ENCODE measurements at regions not wholly inside any gene's neighbourhood (a gene's known extent, or its start where the extent isn't known, plus 50 kb on each side); places are given as distances from the start of the nearest gene placed in this dataset.

GRCh38 chr2:140158259-140158658, 1378.1 kb upstream of the NXPH2 start:
- no peaks in the 10 kb centered on the region for H3K36me3 ChIP-seq (ENCODE audit: insufficient read depth, low read length)
- ATAC-seq (ENCODE audit: insufficient read depth, low read depth) (no peak), DNase-seq (no peak)
- no peak overlapping the region for H3K4me2 ChIP-seq (ENCODE audit: insufficient read depth, low read length)
- H3K9ac ChIP-seq (ENCODE audit: low read depth, low read length), result no peak overlapping the region
- no peaks in the 10 kb centered on the region for H3K27me3 ChIP-seq (ENCODE audit: insufficient read depth, low read length, poor library complexity)
- TF ChIP-seq CTCF (IDR thresholded peaks at IDR 0.05; ENCODE audit: borderline replicate concordance, extremely low read depth, low read length, poor library complexity, severe bottlenecking) (no peak), EZH2 (IDR thresholded peaks at IDR 0.05; ENCODE audit: borderline replicate concordance, low read depth, low read length, severe bottlenecking) (no peak)
- H3K4me3 ChIP-seq (ENCODE audit: low read depth in 1 of 2, low read length in 2 of 2), result no peak overlapping the region
- no peaks in the 10 kb centered on the region for H4K20me1 ChIP-seq (ENCODE audit: insufficient read depth, low read length)
- no peaks in the 10 kb centered on the region for H3K4me1 ChIP-seq (ENCODE audit: insufficient read depth, low read length)
- no peak overlapping the region for H3K27ac ChIP-seq (ENCODE audit: low read length)
- no peaks in the 10 kb centered on the region for H3K79me2 ChIP-seq (ENCODE audit: insufficient read depth, low read length)
- peaks cover 2% of the 10 kb centered on the region for H3K9me3 ChIP-seq (ENCODE audit: insufficient read depth, low read length, severe bottlenecking)
- no peak overlapping the region for H2AFZ ChIP-seq (ENCODE audit: low read depth, low read length)

GRCh38 chr2:140157816-140158215, 1377.6 kb upstream of the NXPH2 start:
- H4K20me1 ChIP-seq (ENCODE audit: insufficient read depth, low read length), result no peaks in the 10 kb centered on the region
- H3K79me2 ChIP-seq (ENCODE audit: insufficient read depth, low read length), result no peaks in the 10 kb centered on the region
- H3K4me1 ChIP-seq (ENCODE audit: insufficient read depth, low read length), result no peaks in the 10 kb centered on the region

GRCh38 chr2:140154706-140155105, 1374.5 kb upstream of the NXPH2 start:
- Histone ChIP-seq H3K9ac (ENCODE audit: low read depth, low read length) (no peak overlapping the region), H3K4me2 (ENCODE audit: insufficient read depth, low read length) (no peak overlapping the region), H4K20me1 (ENCODE audit: insufficient read depth, low read length) (no peaks in the 10 kb centered on the region), H3K27me3 (ENCODE audit: insufficient read depth, low read length, poor library complexity) (no peaks in the 10 kb centered on the region), H3K27ac (ENCODE audit: low read length) (no peak overlapping the region), H3K79me2 (ENCODE audit: insufficient read depth, low read length) (no peaks in the 10 kb centered on the region), H3K9me3 (ENCODE audit: insufficient read depth, low read length, severe bottlenecking) (no peaks in the 10 kb centered on the region), H3K4me3 (ENCODE audit: low read depth in 1 of 2, low read length in 2 of 2) (no peak overlapping the region), H3K36me3 (ENCODE audit: insufficient read depth, low read length) (no peaks in the 10 kb centered on the region), H2AFZ (ENCODE audit: low read depth, low read length) (no peak overlapping the region), H3K4me1 (ENCODE audit: insufficient read depth, low read length) (no peaks in the 10 kb centered on the region)
- TF ChIP-seq CTCF (IDR thresholded peaks at IDR 0.05; ENCODE audit: borderline replicate concordance, extremely low read depth, low read length, poor library complexity, severe bottlenecking) (no peak), EZH2 (IDR thresholded peaks at IDR 0.05; ENCODE audit: borderline replicate concordance, low read depth, low read length, severe bottlenecking) (no peak)
- DNase-seq, result no peak
- ATAC-seq (ENCODE audit: insufficient read depth, low read depth), result no peak

More at GRCh38 chr2:140157816-140158215, 1377.6 kb upstream of the NXPH2 start:
- Histone ChIP-seq H3K9ac (ENCODE audit: low read depth, low read length) (no peak overlapping the region), H3K4me3 (ENCODE audit: low read depth in 1 of 2, low read length in 2 of 2) (no peak overlapping the region), H3K27me3 (ENCODE audit: insufficient read depth, low read length, poor library complexity) (no peaks in the 10 kb centered on the region), H3K36me3 (ENCODE audit: insufficient read depth, low read length) (no peaks in the 10 kb centered on the region), H2AFZ (ENCODE audit: low read depth, low read length) (no peak overlapping the region), H3K4me2 (ENCODE audit: insufficient read depth, low read length) (no peak overlapping the region), H3K27ac (ENCODE audit: low read length) (no peak overlapping the region), H3K9me3 (ENCODE audit: insufficient read depth, low read length, severe bottlenecking) (peaks cover 2% of the 10 kb centered on the region)
- ATAC-seq (ENCODE audit: insufficient read depth, low read depth), result no peak
- no peak for DNase-seq
- TF ChIP-seq EZH2 (IDR thresholded peaks at IDR 0.05; ENCODE audit: borderline replicate concordance, low read depth, low read length, severe bottlenecking) (no peak), CTCF (IDR thresholded peaks at IDR 0.05; ENCODE audit: borderline replicate concordance, extremely low read depth, low read length, poor library complexity, severe bottlenecking) (no peak)

GRCh38 chr2:140154271-140154670, 1374.1 kb upstream of the NXPH2 start:
- Histone ChIP-seq H3K9ac (ENCODE audit: low read depth, low read length) (no peak overlapping the region), H3K4me2 (ENCODE audit: insufficient read depth, low read length) (no peak overlapping the region), H3K27me3 (ENCODE audit: insufficient read depth, low read length, poor library complexity) (no peaks in the 10 kb centered on the region), H3K9me3 (ENCODE audit: insufficient read depth, low read length, severe bottlenecking) (no peaks in the 10 kb centered on the region), H3K4me1 (ENCODE audit: insufficient read depth, low read length) (no peaks in the 10 kb centered on the region), H3K79me2 (ENCODE audit: insufficient read depth, low read length) (no peaks in the 10 kb centered on the region), H3K27ac (ENCODE audit: low read length) (no peak overlapping the region), H3K36me3 (ENCODE audit: insufficient read depth, low read length) (no peaks in the 10 kb centered on the region), H3K4me3 (ENCODE audit: low read depth in 1 of 2, low read length in 2 of 2) (no peak overlapping the region), H2AFZ (ENCODE audit: low read depth, low read length) (no peak overlapping the region), H4K20me1 (ENCODE audit: insufficient read depth, low read length) (no peaks in the 10 kb centered on the region)
- DNase-seq (no peak), ATAC-seq (ENCODE audit: insufficient read depth, low read depth) (no peak)
- TF ChIP-seq CTCF (IDR thresholded peaks at IDR 0.05; ENCODE audit: borderline replicate concordance, extremely low read depth, low read length, poor library complexity, severe bottlenecking) (no peak), EZH2 (IDR thresholded peaks at IDR 0.05; ENCODE audit: borderline replicate concordance, low read depth, low read length, severe bottlenecking) (no peak)

Data from DND-41 (cell line).